SJSA1 (cell line): ENCODE measurements at regions not wholly inside any gene's neighbourhood (a gene's known extent, or its start where the extent isn't known, plus 50 kb on each side); places are given as distances from the start of the nearest gene placed in this dataset.
A peak's percentile ranks its signal among the peaks of the same experiment; 100 is the strongest.

Experiments used
- DNase-seq, 2 experiments: peaks; one replicate each; pipeline ENCODE4 v3.0.0-alpha.2; 2015 to 2020; ENCODE audit warnings: low spot score in 2 of 2, low read depth in 1 of 2
- H3K27ac ChIP-seq: fragments of 250-450 bp; sonication (Bioruptor Pico); 2 replicates; pipeline ENCODE4 v1.5.1; 2020; ENCODE audit warnings: mild to moderate bottlenecking, moderate library complexity
- H3K27me3 ChIP-seq: fragments of 250-450 bp; sonication (Bioruptor Pico); replicated peaks from 2 replicates; pipeline ENCODE4 v1.5.1; 2020; ENCODE audit warnings: mild to moderate bottlenecking, moderate library complexity
- H3K36me3 ChIP-seq: fragments of 250-450 bp; sonication (Bioruptor Pico); 2 replicates; pipeline ENCODE4 v1.5.1; 2020; ENCODE audit warnings: mild to moderate bottlenecking
- H3K4me1 ChIP-seq: fragments of 250-450 bp; sonication (Bioruptor Pico); replicated peaks from 2 replicates; pipeline ENCODE4 v1.6.1; 2021; ENCODE audit warnings: mild to moderate bottlenecking
- H3K4me3 ChIP-seq: fragments of 250-450 bp; sonication (Bioruptor Pico); 2 replicates; pipeline ENCODE4 v1.5.1; 2020; ENCODE audit warnings: mild to moderate bottlenecking
- H3K9me3 ChIP-seq: fragments of 250-450 bp; sonication (Bioruptor Pico); replicated peaks from 2 replicates; pipeline ENCODE4 v1.5.1; 2020; ENCODE audit warnings: mild to moderate bottlenecking

- Histone ChIP-seq H3K27ac (no peak overlapping the region), H3K4me3 (no peak overlapping the region), H3K36me3 (no peaks in the 10 kb centered on the region), H3K27me3 (no peaks in the 10 kb centered on the region), H3K9me3 (no peaks in the 10 kb centered on the region), H3K4me1 (peaks cover 10% of the 10 kb centered on the region)
- no peak for DNase-seq
Measured at GRCh38 chr3:150064971-150065370, 94.3 kb upstream of the PFN2 start.

GRCh38 chr3:150063237-150063636 lies 92.5 kb upstream of the PFN2 start:
- Histone ChIP-seq H3K4me1 (peaks cover 10% of the 10 kb centered on the region), H3K4me3 (no peak overlapping the region), H3K9me3 (no peaks in the 10 kb centered on the region), H3K27ac (0 out of 2 replicates have a peak overlapping the region, but pooled peaks have one; percentile 51), H3K27me3 (no peaks in the 10 kb centered on the region), H3K36me3 (no peaks in the 10 kb centered on the region)
- DNase-seq: no peak

- no peaks in the 10 kb centered on the region for H3K9me3 ChIP-seq
- peak overlapping the region; percentile 51 for H3K27ac ChIP-seq
- H3K27me3 ChIP-seq: no peaks in the 10 kb centered on the region
- H3K4me1 ChIP-seq: peaks cover 10% of the 10 kb centered on the region
- no peaks in the 10 kb centered on the region for H3K36me3 ChIP-seq
- H3K4me3 ChIP-seq: no peak overlapping the region
- DNase-seq: peak in 1 of 2 experiments; percentile 44
Measured at GRCh38 chr3:150062492-150062891, 91.8 kb upstream of the PFN2 start.

- H3K4me3 ChIP-seq: no peak overlapping the region
- no peak for DNase-seq
- H3K27me3 ChIP-seq: no peaks in the 10 kb centered on the region
- no peak overlapping the region for H3K27ac ChIP-seq
- no peaks in the 10 kb centered on the region for H3K9me3 ChIP-seq
- no peaks in the 10 kb centered on the region for H3K36me3 ChIP-seq
- H3K4me1 ChIP-seq: peaks cover 10% of the 10 kb centered on the region
Measured at GRCh38 chr3:150061288-150062024, 90.8 kb upstream of the PFN2 start.

- no peaks in the 10 kb centered on the region for H3K27me3 ChIP-seq
- H3K4me3 ChIP-seq: no peak overlapping the region
- H3K27ac ChIP-seq: no peak overlapping the region
- peaks cover 10% of the 10 kb centered on the region for H3K4me1 ChIP-seq
- no peaks in the 10 kb centered on the region for H3K36me3 ChIP-seq
- H3K9me3 ChIP-seq: no peaks in the 10 kb centered on the region
- DNase-seq: no peak
Measured at GRCh38 chr3:150059729-150060128, 89.0 kb upstream of the PFN2 start.

- H3K36me3 ChIP-seq: no peaks in the 10 kb centered on the region
- H3K27ac ChIP-seq: no peak overlapping the region
- no peak overlapping the region for H3K4me3 ChIP-seq
- H3K27me3 ChIP-seq: no peaks in the 10 kb centered on the region
- peaks cover 10% of the 10 kb centered on the region for H3K4me1 ChIP-seq
- no peak for DNase-seq
- H3K9me3 ChIP-seq: no peaks in the 10 kb centered on the region
Measured at GRCh38 chr3:150059241-150059640, 88.5 kb upstream of the PFN2 start.

GRCh38 chr3:150057227-150057626 lies 86.5 kb upstream of the PFN2 start:
- no peak for DNase-seq
- H3K9me3 ChIP-seq: no peaks in the 10 kb centered on the region
- no peaks in the 10 kb centered on the region for H3K36me3 ChIP-seq
- H3K27me3 ChIP-seq: no peaks in the 10 kb centered on the region
- H3K27ac ChIP-seq: no peak overlapping the region
- H3K4me3 ChIP-seq: no peak overlapping the region
- H3K4me1 ChIP-seq: peaks cover 2% of the 10 kb centered on the region

- Histone ChIP-seq H3K27me3 (no peaks in the 10 kb centered on the region), H3K4me1 (no peaks in the 10 kb centered on the region), H3K36me3 (no peaks in the 10 kb centered on the region), H3K9me3 (no peaks in the 10 kb centered on the region), H3K4me3 (no peak overlapping the region), H3K27ac (no peak overlapping the region)
- DNase-seq: no peak
Measured at GRCh38 chr3:150055332-150055731, 84.6 kb upstream of the PFN2 start.

GRCh38 chr3:150054635-150055034 lies 83.9 kb upstream of the PFN2 start:
- H3K27ac ChIP-seq: no peak overlapping the region
- H3K9me3 ChIP-seq: no peaks in the 10 kb centered on the region
- H3K4me1 ChIP-seq: peaks cover 3% of the 10 kb centered on the region
- DNase-seq: no peak
- H3K36me3 ChIP-seq: no peaks in the 10 kb centered on the region
- no peak overlapping the region for H3K4me3 ChIP-seq
- no peaks in the 10 kb centered on the region for H3K27me3 ChIP-seq

GRCh38 chr3:150050510-150050909 lies 79.8 kb upstream of the PFN2 start:
- H3K27me3 ChIP-seq: no peaks in the 10 kb centered on the region
- H3K27ac ChIP-seq: no peak overlapping the region
- H3K9me3 ChIP-seq: no peaks in the 10 kb centered on the region
- no peak overlapping the region for H3K4me3 ChIP-seq
- no peaks in the 10 kb centered on the region for H3K36me3 ChIP-seq
- no peak for DNase-seq
- H3K4me1 ChIP-seq: peaks cover 16% of the 10 kb centered on the region

GRCh38 chr3:150049317-150049716 lies 78.6 kb upstream of the PFN2 start:
- no peaks in the 10 kb centered on the region for H3K27me3 ChIP-seq

GRCh38 chr3:150041877-150042276 lies 71.2 kb upstream of the PFN2 start:
- H3K27me3 ChIP-seq: no peaks in the 10 kb centered on the region
- DNase-seq: no peak
- H3K4me1 ChIP-seq: 0 out of 2 replicates have a peak, but pooled peaks cover 3% of the 10 kb centered on the region
- H3K27ac ChIP-seq: no peak overlapping the region
- H3K4me3 ChIP-seq: no peak overlapping the region
- H3K36me3 ChIP-seq: no peaks in the 10 kb centered on the region
- H3K9me3 ChIP-seq: peaks cover 9% of the 10 kb centered on the region

More at GRCh38 chr3:150049317-150049716, 78.6 kb upstream of the PFN2 start:
- Histone ChIP-seq H3K4me3 (no peak overlapping the region), H3K27ac (0 out of 2 replicates have a peak overlapping the region, but pooled peaks have one; percentile 1), H3K36me3 (no peaks in the 10 kb centered on the region), H3K4me1 (peaks cover 16% of the 10 kb centered on the region), H3K9me3 (no peaks in the 10 kb centered on the region)
- peak in 1 of 2 experiments; percentile 50 for DNase-seq

GRCh38 chr3:150040097-150040496 lies 69.4 kb upstream of the PFN2 start:
- DNase-seq: no peak
- Histone ChIP-seq H3K27ac (no peak overlapping the region), H3K36me3 (no peaks in the 10 kb centered on the region), H3K9me3 (peaks cover 9% of the 10 kb centered on the region), H3K4me1 (no peaks in the 10 kb centered on the region), H3K4me3 (no peak overlapping the region), H3K27me3 (no peaks in the 10 kb centered on the region)

GRCh38 chr3:150038830-150039229 lies 68.1 kb upstream of the PFN2 start:
- H3K4me1 ChIP-seq: no peaks in the 10 kb centered on the region
- no peak overlapping the region for H3K27ac ChIP-seq
- peaks cover 9% of the 10 kb centered on the region for H3K9me3 ChIP-seq
- no peaks in the 10 kb centered on the region for H3K36me3 ChIP-seq
- H3K27me3 ChIP-seq: no peaks in the 10 kb centered on the region
- DNase-seq: no peak
- H3K4me3 ChIP-seq: no peak overlapping the region

GRCh38 chr3:150036780-150037179 lies 66.1 kb upstream of the PFN2 start:
- no peak for DNase-seq
- H3K4me1 ChIP-seq: no peaks in the 10 kb centered on the region
- no peaks in the 10 kb centered on the region for H3K27me3 ChIP-seq
- no peak overlapping the region for H3K4me3 ChIP-seq
- H3K27ac ChIP-seq: no peak overlapping the region
- peaks cover 2% of the 10 kb centered on the region; the same call in 1 of the 2 replicates for H3K9me3 ChIP-seq
- H3K36me3 ChIP-seq: no peaks in the 10 kb centered on the region
